OCI-M1 (cell line): ENCODE measurements at regions not wholly inside any gene's neighbourhood (a gene's known extent, or its start where the extent isn't known, plus 50 kb on each side); places are given as distances from the start of the nearest gene placed in this dataset.
"Not testable (repeated sequence)": the region's sequence is repeated elsewhere in the genome, so short reads cannot be mapped to it uniquely, and the experiment has no call there.

Experiments
- DNase-seq: peaks from one replicate; lab custom pipeline; 2025; lab: John Stamatoyannopoulos, UW

- DNase-seq: no peak
These were observed 70.4 kb upstream of the ACTRT2 start for GRCh38 chr1:2950926-2951305.

- DNase-seq: no peak
These were observed 69.4 kb upstream of the ACTRT2 start for GRCh38 chr1:2951856-2952255.

GRCh38 chr1:2952371-2952770 lies 68.9 kb upstream of the ACTRT2 start:
- no peak for DNase-seq

- no peak for DNase-seq
These were observed 68.3 kb upstream of the ACTRT2 start for GRCh38 chr1:2952992-2953391.

- DNase-seq: no peak
These were observed 67.5 kb upstream of the ACTRT2 start for GRCh38 chr1:2953688-2954285.

- DNase-seq: no peak
These were observed 65.6 kb upstream of the ACTRT2 start for GRCh38 chr1:2955652-2956051.

- no peak for DNase-seq
These were observed 64.7 kb upstream of the ACTRT2 start for GRCh38 chr1:2956576-2956975.

GRCh38 chr1:2957329-2957728 lies 63.9 kb upstream of the ACTRT2 start:
- no peak for DNase-seq

- DNase-seq: not testable (repeated sequence)
These were observed 61.4 kb upstream of the ACTRT2 start for GRCh38 chr1:2959881-2960280.

GRCh38 chr1:2961081-2961480 lies 60.2 kb upstream of the ACTRT2 start:
- DNase-seq: no peak

GRCh38 chr1:2961661-2962060 lies 59.6 kb upstream of the ACTRT2 start:
- no peak for DNase-seq

GRCh38 chr1:2962061-2962460 lies 59.2 kb upstream of the ACTRT2 start:
- DNase-seq: no peak

GRCh38 chr1:2962541-2962940 lies 58.7 kb upstream of the ACTRT2 start:
- no peak for DNase-seq

- DNase-seq: no peak
These were observed 58.3 kb upstream of the ACTRT2 start for GRCh38 chr1:2962946-2963345.

- DNase-seq: no peak
These were observed 55.6 kb upstream of the ACTRT2 start for GRCh38 chr1:2965676-2966075.

- no peak for DNase-seq
These were observed 54.6 kb upstream of the ACTRT2 start for GRCh38 chr1:2966449-2967328.

- no peak for DNase-seq
These were observed 53.9 kb upstream of the ACTRT2 start for GRCh38 chr1:2967329-2967725.

GRCh38 chr1:2967881-2968280 lies 53.4 kb upstream of the ACTRT2 start:
- no peak for DNase-seq

- DNase-seq: no peak
These were observed 52.8 kb upstream of the ACTRT2 start for GRCh38 chr1:2968471-2968881.

GRCh38 chr1:2969011-2969844 lies 52.0 kb upstream of the ACTRT2 start:
- no peak for DNase-seq

GRCh38 chr1:2969845-2970291 lies 51.4 kb upstream of the ACTRT2 start:
- no peak for DNase-seq

- no peak for DNase-seq
These were observed 50.8 kb upstream of the ACTRT2 start for GRCh38 chr1:2970311-2971071.
